ENCODE measurements at regions not wholly inside any gene's neighbourhood (a gene's known extent, or its start where the extent isn't known, plus 50 kb on each side); places are given as distances from the start of the nearest gene placed in this dataset.

GRCh38 chr2:13628122-13628521 is 911.4 kb downstream of the TRIB2 start:
- H3K4me1 ChIP-seq (replicated peaks in 1 of 4; ENCODE audit: control insufficient read depth in 3 of 4, insufficient read depth in 4 of 4, low read length in 3 of 4): no peaks in the 10 kb centered on the region
- no peak overlapping the region for H3K4ac ChIP-seq (replicated peaks; ENCODE audit: insufficient read length, low read depth, low read length)
- H2BK15ac ChIP-seq (ENCODE audit: low read length): no peak overlapping the region
- H3K18ac ChIP-seq (ENCODE audit: extremely low read depth, low read length): no peak overlapping the region
- H3K23ac ChIP-seq (ENCODE audit: insufficient read length): no peak overlapping the region
- no peak overlapping the region for H2AFZ ChIP-seq (ENCODE audit: low read length)
- no peaks in the 10 kb centered on the region for H3K79me2 ChIP-seq (ENCODE audit: control insufficient read depth in 1 of 2, insufficient read depth in 2 of 2, low read length in 2 of 2)
- no peak overlapping the region for H3K56ac ChIP-seq (replicated peaks; ENCODE audit: insufficient read length, low read depth, low read length)
- H3K14ac ChIP-seq (ENCODE audit: insufficient read length): no peak overlapping the region
- H4K91ac ChIP-seq (replicated peaks; ENCODE audit: insufficient read length, low read length): no peak overlapping the region
- H2BK5ac ChIP-seq (ENCODE audit: low read depth, low read length): no peak overlapping the region
- H3K79me1 ChIP-seq (ENCODE audit: low read depth, low read length): no peaks in the 10 kb centered on the region
- no peak overlapping the region for H3K9ac ChIP-seq (replicated peaks in 1 of 4; ENCODE audit: extremely low read depth in 1 of 4, low read depth in 3 of 4, low read length in 3 of 4)
- no peak overlapping the region for H4K8ac ChIP-seq (ENCODE audit: extremely low read depth, insufficient read depth, low read length)
- H3K36me3 ChIP-seq (ENCODE audit: control insufficient read depth in 2 of 4, insufficient read depth in 4 of 4, low read length in 3 of 4): no peaks in the 10 kb centered on the region
- POLR2A ChIA-PET (ENCODE audit: partially characterized antibody): no interaction called here
- no peak overlapping the region for H3K4me3 ChIP-seq (ENCODE audit: extremely low read depth in 1 of 4, insufficient read depth in 2 of 4, low read depth in 3 of 4, low read length in 4 of 4)
- no peak overlapping the region for H2BK20ac ChIP-seq (ENCODE audit: low read length)
- no peak overlapping the region for H2BK12ac ChIP-seq (ENCODE audit: low read depth, low read length)
- no peak overlapping the region for H2AK5ac ChIP-seq (ENCODE audit: low read depth, low read length)
- no peak for DNase-seq (ENCODE audit: low read depth in 1 of 2, low spot score in 2 of 2)
- CTCF ChIA-PET (ENCODE audit: partially characterized antibody): no interaction called here
- H3K9me3 ChIP-seq (ENCODE audit: insufficient read depth in 2 of 2, low read depth in 1 of 2, low read length in 1 of 2): no peaks in the 10 kb centered on the region
- H4K5ac ChIP-seq (ENCODE audit: insufficient read length, low read depth, low read length): no peak overlapping the region
- H3K27me3 ChIP-seq (replicated peaks in 1 of 4; ENCODE audit: control insufficient read depth in 3 of 4, extremely low read depth in 1 of 4, insufficient read depth in 3 of 4, low read length in 3 of 4): no peaks in the 10 kb centered on the region
- WGBS, 2 experiments (ENCODE audit: extremely low coverage in 1 of 2, insufficient coverage in 1 of 2, insufficient read length in 1 of 2, insufficient replicate concordance in 2 of 2, low coverage in 1 of 2, low lambda C conversion rate in 2 of 2, missing lambda C conversion rate in 1 of 2): 88% methylated on average over 1 of the region's 1 CpG; no CpG with 5 or more reads in 1 of the 2 experiments
- H4K20me1 ChIP-seq (replicated peaks in 1 of 2; ENCODE audit: control insufficient read depth in 1 of 2, insufficient read depth in 2 of 2, low read length in 2 of 2): no peaks in the 10 kb centered on the region
- FAIRE-seq: no peak
- H3K27ac ChIP-seq (ENCODE audit: low read depth, low read length): no peak overlapping the region
- no peak overlapping the region for H3K4me2 ChIP-seq (ENCODE audit: insufficient read depth in 1 of 2, low read depth in 2 of 2, low read length in 2 of 2)
- no peaks in the 10 kb centered on the region for H3K23me2 ChIP-seq (ENCODE audit: low read depth, low read length)
- H2BK120ac ChIP-seq (replicated peaks; ENCODE audit: low read depth, low read length): no peak overlapping the region
- no peak for TF ChIP-seq CHD7 (IDR thresholded peaks at IDR 0.05; ENCODE audit: insufficient replicate concordance, low read length)

All from H1 (cell line).